HFF-Myc (cell line): ENCODE measurements at regions not wholly inside any gene's neighbourhood (a gene's known extent, or its start where the extent isn't known, plus 50 kb on each side); places are given as distances from the start of the nearest gene placed in this dataset.

Source experiments
- DNase-seq: peaks from one replicate; pipeline ENCODE4 v3.0.0-alpha.2; 2011; ENCODE audit warnings: low read depth; ENCODE audit errors: extremely low read depth
- H3K4me3 ChIP-seq: replicated peaks from 2 replicates; pipeline ENCODE4 v1.5.1; 2011; ENCODE audit warnings: low read depth, mild to moderate bottlenecking, control low read depth, low read length
- TF ChIP-seq, protein P1 (sequence below): IDR thresholded peaks from 2 replicates; pipeline ENCODE4 v1.5.1; 2012; ENCODE audit warnings: mild to moderate bottlenecking, low read depth, low read length, control low read depth; ENCODE audit errors: missing control alignments

DNA sequence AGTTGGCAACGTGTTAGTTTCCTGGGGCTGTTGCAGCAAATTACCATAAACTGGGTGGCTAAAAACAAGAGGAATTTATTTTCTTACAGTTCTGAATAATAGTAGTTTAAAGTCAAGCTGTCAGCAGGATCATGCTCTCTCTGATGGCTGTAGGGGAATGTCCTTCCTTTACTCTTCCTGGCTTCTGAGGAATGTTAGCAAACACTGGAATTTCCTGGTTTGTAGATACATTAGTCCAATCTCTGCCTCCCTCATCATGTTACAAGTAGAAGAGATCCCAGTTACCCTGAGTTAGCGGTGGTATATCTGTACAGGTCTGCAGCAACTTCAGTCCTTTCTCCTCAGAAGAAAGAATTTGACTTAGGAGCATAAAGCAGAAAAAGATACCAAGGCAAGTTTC, 2249.1 kb downstream of the NCAM2 start:
- TF ChIP-seq, protein P1, sequence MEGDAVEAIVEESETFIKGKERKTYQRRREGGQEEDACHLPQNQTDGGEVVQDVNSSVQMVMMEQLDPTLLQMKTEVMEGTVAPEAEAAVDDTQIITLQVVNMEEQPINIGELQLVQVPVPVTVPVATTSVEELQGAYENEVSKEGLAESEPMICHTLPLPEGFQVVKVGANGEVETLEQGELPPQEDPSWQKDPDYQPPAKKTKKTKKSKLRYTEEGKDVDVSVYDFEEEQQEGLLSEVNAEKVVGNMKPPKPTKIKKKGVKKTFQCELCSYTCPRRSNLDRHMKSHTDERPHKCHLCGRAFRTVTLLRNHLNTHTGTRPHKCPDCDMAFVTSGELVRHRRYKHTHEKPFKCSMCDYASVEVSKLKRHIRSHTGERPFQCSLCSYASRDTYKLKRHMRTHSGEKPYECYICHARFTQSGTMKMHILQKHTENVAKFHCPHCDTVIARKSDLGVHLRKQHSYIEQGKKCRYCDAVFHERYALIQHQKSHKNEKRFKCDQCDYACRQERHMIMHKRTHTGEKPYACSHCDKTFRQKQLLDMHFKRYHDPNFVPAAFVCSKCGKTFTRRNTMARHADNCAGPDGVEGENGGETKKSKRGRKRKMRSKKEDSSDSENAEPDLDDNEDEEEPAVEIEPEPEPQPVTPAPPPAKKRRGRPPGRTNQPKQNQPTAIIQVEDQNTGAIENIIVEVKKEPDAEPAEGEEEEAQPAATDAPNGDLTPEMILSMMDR = no peak
- H3K4me3 ChIP-seq = no peak overlapping the region
- no peak for DNase-seq

DNA sequence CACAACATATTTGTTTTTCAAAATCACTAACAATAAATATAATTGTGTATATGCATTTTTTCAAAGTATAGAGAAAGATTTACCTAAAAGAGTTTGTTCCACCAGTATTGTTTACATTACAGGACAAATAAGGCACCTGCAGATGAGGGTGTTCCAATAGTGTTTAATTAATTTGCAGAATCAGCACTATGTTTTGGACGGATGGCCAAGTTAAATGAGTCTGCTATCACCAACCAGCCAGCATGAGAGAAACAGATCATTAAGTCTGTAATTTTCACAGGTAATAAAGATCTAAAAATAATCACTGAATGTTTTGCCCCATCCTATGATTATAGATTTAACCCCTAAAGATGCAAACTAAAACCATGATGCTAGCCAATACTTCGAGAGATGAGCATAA, 2247.0 kb downstream of the NCAM2 start:
- TF ChIP-seq, protein P1 = no peak
- DNase-seq = no peak
- no peak overlapping the region for H3K4me3 ChIP-seq

DNA sequence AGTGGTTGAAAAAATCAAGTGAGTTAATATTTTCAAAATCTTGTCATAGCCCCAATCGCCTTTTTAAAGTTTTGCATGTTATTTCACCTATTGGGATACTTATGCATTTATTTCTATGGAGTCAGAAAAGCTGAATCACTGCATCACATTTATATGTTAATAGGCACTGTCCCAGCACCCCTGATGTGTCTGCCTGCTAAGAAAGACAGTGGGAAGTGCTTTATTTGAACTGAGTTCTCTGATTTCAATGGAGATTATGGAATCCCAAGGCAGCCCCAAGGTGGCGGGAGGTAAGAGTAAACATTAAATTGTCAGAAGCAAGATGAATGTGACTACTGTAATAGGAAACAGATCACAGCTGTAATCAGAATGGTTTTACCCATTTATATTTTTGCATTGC, 2225.7 kb downstream of the NCAM2 start:
- TF ChIP-seq, protein P1 = no peak
- H3K4me3 ChIP-seq = no peak overlapping the region
- no peak for DNase-seq

DNA sequence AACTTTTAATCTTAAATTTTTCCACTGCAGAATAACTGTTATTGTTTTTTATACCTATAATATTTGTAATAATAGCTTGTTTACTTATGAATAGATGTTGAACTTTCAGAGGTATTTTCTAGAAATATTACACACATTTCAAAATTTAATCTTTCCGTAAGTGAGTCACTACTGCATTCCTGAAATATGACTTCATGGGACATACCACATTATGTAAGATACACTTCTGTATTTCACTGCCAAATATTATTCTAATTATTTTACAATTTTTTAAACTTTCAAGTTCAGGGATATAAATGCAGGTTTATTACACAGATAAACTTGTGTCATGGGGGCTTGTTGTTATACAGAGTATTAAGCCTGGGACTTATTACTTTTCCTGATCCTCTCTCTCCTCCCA, 2220.5 kb downstream of the NCAM2 start:
- TF ChIP-seq, protein P1 = no peak
- no peak overlapping the region for H3K4me3 ChIP-seq
- no peak for DNase-seq

DNA sequence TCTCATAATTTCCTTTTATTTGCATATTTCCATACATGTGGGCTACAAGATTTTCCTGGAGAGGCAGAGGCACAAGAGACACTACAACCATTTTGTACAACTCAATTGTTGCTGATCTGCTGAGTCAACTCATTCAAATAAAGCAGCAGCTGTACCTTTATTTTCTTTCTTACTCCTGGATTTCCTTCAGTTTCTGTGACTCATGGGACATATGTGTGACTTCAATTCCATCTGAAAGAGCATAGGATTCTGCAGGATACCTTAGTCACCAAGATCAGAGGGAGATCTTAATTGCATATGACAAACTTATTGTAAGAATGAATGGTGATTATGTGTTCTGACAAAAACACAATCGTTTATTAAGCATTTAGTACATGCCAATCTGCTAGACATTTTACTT, 2219.4 kb downstream of the NCAM2 start:
- DNase-seq = no peak
- H3K4me3 ChIP-seq = no peak overlapping the region
- TF ChIP-seq, protein P1 = no peak

DNA sequence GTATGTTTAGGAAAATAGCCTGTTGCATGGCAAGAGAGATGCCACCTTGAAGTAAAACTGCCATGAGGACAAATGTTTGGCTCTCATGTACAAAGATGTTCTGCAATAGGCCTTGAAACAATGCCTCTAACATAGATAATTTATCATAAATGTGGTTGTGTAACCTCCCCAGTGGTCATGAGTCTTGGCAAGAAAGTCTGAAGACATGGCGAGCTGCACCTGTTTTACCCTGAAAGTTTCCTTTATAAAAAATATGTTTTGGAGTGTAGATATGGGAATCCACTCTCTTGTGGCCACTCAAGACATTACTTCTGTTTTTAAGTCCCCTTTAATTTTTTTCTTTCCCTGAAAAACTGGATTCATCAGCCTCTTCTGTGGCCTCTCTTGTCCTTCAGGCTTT, 2217.1 kb downstream of the NCAM2 start:
- no peak for DNase-seq
- TF ChIP-seq, protein P1 = no peak
- H3K4me3 ChIP-seq = no peak overlapping the region
